ELR (cell line): ENCODE measurements at regions not wholly inside any gene's neighbourhood (a gene's known extent, or its start where the extent isn't known, plus 50 kb on each side); places are given as distances from the start of the nearest gene placed in this dataset.
"Not testable (repeated sequence)": the region's sequence is repeated elsewhere in the genome, so short reads cannot be mapped to it uniquely, and the experiment has no call there.

ENCODE experiments used
- DNase-seq: peaks from one replicate; pipeline ENCODE4 v3.0.0-alpha.2; 2015; ENCODE audit warnings: low read depth

DNA sequence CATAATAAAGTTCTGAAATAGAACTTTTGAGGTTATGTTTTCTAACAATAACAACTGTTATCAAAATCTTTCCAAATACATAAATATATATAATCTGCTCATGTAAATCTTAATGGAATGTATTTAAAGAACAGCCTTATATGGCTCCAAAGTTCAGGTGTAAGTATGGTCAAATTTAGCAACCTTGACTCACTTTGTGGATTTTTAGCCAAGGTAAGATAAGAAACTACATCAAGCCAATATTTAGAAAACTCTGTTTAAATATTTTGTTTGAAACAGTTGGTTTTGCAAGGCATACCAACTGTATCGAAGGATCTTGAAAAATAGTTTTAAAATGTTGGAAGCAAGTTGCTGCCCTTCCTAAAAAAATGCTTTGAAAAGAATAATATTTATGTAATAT, 228.9 kb upstream of the SEMA3D start:
- no peak for DNase-seq

DNA sequence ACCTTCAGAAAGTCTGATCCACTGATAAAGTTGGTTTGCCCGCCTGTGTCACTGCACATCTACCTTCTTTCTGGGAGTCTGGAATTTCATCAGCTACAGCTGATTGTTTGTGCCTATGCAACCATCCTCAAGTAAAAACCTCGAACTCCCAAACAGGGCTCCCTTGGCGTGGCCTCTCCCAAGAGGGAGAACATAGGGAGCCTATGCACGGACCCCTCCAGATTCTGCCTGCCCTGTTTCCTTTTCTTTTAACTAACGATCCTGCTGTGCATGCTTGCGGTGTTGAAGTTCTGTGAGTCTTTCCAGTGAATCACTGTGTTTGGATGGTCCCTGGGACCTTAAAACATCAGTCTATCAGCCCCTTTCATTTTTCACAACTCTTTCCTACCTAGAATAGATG, 226.9 kb upstream of the SEMA3D start:
- no peak for DNase-seq

DNA sequence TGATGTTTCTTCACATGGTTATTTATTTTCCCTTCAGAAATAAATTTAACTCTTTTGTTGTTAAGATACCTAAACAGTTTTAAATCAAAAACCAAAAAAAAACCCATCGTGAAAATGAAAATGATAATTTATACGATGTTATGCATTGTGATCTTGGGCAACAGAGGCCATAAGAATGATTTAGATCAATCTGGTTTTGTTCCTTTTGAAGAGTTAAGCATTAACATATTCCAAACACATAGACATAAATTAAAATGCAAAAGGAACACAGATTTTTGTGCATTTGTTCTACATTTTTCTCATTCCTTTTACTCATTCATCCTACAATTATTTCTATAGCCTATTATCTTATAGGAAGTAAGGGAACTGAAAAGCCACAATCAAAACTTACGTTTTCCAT, 226.1 kb upstream of the SEMA3D start:
- no peak for DNase-seq

- DNase-seq: no peak
Measured at GRCh38 chr7:85407391-85407790, 220.5 kb upstream of the SEMA3D start.

- no peak for DNase-seq
Measured at GRCh38 chr7:85405016-85405902, 218.4 kb upstream of the SEMA3D start.

DNA sequence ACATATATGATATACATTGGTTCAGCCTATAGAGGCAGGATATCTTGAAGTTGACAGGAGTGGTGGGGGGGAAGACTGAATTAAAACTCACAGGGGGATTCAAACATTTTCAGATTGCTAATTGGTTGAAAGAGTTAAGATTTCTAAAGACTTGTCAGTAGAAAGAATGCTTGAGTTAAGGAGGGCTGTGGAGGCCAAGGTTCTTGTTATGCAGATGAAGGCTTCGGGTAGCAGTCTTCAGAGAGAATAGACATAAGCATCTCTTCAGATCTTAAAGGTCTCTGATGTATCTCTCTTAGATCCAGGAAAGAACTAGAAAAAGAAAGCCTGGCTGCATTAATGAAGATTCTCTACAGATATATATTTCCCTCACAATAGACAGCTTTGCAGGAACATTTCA, 209.8 kb upstream of the SEMA3D start:
- DNase-seq: no peak

DNA sequence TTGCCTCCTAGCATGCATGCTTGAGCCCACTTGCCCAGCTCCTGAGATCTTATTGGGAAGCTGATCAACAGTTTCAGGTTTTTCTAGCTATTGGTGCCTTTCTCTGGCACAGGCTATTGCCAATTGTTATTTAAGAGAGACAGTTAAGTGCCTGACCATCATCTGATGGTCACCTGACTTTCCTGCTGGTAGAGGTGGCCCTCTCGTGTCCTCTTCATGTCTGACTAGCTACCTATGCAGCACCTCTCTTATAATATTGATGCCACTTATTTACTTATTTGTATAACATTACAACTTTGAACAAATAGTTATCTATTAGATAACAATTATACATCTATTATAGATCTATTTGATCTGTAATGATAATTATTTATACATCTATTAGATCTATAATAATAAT, 205.9 kb upstream of the SEMA3D start:
- DNase-seq: no peak

DNA sequence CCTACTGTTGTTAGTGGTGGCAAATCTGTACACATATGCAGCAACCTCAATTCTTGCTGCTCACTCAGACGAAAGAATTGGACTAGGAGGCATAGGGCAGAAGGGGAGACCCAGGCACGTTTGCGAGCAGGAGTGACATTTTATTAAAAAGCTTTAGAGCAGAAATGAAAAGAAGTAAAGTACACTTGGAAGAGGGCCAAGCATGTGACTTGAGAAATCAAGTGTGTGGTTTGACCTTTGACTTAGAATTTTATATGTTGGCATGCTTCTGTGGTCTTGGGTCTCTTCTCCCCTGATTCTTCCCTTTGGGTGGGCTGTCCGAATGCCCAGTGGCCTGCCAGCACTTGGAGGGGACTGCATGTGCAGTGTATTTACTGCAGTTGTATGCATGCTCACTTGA, 205.5 kb upstream of the SEMA3D start:
- no peak for DNase-seq

DNA sequence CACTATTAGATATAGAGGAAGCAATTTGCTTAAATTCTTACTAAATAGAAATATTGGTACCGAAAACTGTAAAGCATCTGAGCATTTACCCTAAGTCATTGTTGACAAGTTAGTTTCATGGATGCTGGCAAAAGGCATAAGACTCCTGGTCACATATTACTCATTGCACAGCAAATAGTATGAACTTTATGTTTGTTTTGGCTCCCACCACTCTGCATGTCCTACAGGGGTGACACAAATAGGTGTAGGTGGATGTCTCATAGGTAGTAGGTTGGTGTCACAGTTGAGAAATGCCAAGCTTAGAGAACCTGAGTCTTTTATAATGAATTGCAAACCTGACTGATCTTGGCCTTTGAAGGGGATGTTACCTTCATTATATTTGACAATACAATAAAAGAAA, 199.6 kb upstream of the SEMA3D start:
- no peak for DNase-seq

- DNase-seq: no peak
Measured at GRCh38 chr7:85384392-85384791, 197.5 kb upstream of the SEMA3D start.

- no peak for DNase-seq
Measured at GRCh38 chr7:85381212-85381611, 194.4 kb upstream of the SEMA3D start.

DNA sequence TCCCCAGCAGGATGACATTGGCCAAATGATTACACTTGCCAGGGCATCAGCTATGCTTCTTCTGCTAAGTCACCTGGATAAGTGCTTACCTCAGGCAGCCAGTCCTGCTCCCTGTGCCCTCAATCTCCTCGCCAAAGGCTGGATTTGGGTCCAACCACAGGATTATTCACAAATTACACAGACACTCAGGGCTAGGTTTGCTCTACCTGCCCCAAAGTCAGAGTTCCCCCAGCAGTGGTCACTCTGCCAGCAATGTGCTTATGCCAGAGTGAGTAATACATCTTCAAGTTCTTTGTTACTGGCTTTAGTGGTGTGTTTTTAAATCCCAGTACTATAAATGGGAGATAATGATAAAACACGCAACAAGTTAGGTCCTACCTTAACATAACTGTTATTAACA, 189.7 kb upstream of the SEMA3D start:
- DNase-seq: no peak

DNA sequence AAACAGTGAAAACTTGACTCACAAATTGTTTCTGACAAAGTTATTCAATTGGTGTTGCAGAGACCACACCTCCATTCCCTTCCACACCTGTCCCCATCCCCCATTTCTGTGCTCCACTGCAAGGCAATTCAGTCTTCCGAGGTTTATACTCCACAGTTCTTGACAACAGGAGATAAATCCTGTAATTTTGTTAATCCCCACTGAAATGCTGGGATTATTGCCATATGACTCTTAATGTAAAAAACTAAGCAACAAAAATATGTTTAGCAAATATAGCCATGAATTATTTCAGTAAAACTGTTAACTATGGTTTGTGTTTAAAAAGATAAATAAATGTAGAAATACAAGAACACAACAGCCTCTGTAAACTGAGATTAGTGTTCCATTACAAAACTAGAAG, 170.1 kb upstream of the SEMA3D start:
- no peak for DNase-seq

- DNase-seq: no peak
Measured at GRCh38 chr7:85343484-85343883, 156.6 kb upstream of the SEMA3D start.

DNA sequence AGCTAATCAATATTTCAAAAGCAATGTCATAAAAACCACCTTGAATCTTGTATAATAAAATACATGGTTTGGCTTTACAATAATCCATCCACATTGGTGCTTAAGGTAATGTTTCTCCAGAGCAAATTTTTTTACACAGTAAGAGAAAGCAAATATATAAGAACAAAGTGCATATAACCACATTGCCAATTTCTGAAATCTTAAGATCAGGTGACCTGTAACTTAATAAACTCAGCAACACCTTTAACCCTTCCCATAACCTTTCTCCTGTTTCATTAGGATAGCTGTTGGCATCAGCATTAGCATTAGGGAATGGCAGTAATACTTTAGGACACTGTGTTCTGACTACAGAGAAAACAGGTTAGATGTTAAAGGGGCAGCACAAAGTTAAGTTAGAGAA, 155.9 kb upstream of the SEMA3D start:
- DNase-seq: no peak

DNA sequence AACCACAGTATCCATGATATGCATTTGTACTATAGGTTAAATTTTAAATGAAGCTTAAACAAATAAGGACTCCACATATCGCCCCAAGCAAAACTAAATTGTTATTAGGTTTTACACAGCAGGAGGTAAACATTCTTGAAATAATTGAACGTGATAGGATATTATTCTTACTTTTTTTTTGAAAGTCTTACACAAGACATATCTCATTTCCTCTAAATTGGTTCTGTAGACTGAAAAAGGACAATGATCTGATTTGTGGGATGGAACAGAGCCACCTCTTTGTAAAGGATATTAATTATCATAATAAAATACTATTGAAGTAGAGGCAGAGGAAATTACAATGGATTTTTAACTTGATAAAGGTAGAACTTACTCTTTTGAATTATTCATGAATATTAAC, 155.1 kb upstream of the SEMA3D start:
- DNase-seq: no peak

- no peak for DNase-seq
Measured at GRCh38 chr7:85341121-85341520, 154.3 kb upstream of the SEMA3D start.

DNA sequence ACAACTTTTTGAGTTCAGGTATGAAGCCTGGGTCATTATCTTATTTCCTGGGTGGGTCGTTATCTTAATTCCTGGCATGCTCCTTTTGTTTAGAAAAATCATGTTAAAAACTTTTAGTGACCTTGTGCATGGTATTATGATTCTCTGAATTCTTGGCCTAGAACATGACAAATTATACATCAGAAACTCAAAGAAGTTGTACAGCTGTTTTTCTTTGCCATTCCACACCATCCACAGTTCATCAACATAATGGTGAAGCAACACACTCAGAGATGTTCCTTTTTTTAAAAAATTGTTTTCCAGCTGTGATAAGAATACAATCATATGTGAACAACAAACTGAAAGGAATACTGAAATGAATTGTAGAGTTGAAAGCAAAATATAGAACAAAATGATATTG, 149.2 kb upstream of the SEMA3D start:
- no peak for DNase-seq

GRCh38 chr7:85335113-85335512, 148.3 kb upstream of the SEMA3D start:
- not testable (repeated sequence) for DNase-seq

DNA sequence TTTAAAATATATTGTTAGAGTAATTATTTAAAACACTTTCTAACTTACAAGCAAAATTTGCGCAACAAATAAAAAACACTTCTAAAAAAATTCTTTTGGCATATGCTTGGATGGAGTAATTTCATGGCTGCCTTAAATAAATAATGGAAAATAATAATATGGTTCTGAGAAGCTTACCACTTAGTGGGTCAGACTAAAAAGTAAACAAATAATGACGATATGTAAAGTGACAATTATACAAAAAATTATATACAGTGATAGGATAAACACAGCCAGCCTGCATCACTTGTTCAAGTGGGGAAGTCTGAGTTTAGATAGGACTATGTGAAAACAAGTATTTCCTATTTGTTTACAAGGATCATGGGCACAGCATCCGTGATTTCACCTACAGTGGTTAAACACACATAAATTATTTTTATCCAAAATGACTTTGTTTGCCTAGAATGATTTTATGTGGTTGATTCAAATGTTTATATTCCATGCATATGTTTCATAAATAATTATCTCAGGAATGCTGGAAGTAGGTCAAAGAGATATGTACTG, 141.7 kb upstream of the SEMA3D start:
- DNase-seq: no peak

DNA sequence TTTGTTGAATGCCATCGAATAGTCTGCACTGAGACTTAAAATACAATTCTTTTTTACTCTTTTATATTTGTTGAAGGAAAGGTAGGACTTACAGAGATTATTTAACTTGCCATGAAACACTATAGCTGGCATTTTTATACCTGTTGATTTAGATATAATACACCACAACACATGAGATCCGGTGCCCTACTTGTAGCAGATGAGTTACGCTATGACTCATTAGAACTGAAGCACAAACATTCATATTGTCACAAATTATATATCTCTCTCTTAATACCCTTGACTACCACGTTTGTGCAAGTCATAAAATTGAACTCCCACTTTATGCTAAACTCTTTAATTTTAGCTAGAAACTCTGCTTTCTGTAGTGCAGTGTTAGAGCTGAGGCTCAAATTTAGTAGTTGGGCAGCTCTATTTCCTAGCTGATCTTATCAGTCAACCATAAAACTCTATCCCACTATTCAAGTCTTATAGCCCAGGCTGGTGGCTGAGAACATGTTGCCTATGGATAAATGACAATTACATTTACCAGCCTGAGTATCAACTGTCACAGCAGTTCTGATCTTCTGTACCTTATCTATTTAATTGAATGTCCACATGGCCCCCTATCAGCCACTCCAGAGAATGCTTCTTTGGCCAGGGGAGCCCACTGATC, 137.4 kb upstream of the SEMA3D start:
- peak; percentile 4 for DNase-seq

- DNase-seq: no peak
Measured at GRCh38 chr7:85322252-85322651, 135.4 kb upstream of the SEMA3D start.

- DNase-seq: no peak
Measured at GRCh38 chr7:85320699-85321476, 134.0 kb upstream of the SEMA3D start.
